ENCODE measurements at regions not wholly inside any gene's neighbourhood (a gene's known extent, or its start where the extent isn't known, plus 50 kb on each side); places are given as distances from the start of the nearest gene placed in this dataset.

GRCh38 chr14:97602438-97603117 lies 805.4 kb downstream of the VRK1 start:
- TF ChIP-seq POLR2A (IDR thresholded peaks at IDR 0.05; ENCODE audit: low read depth, low read length): no peak
- no peak for TF ChIP-seq POLR2AphosphoS5 (IDR thresholded peaks at IDR 0.05; ENCODE audit: low read depth, low read length)
- no peak for TF ChIP-seq TAF1 (IDR thresholded peaks at IDR 0.05; ENCODE audit: low read depth, low read length)
- no peak for TF ChIP-seq SPI1 (IDR thresholded peaks at IDR 0.05; ENCODE audit: low read depth, low read length)
- TF ChIP-seq PAX5 (IDR thresholded peaks at IDR 0.05; ENCODE audit: insufficient read depth, low read length, severe bottlenecking): no peak
- TF ChIP-seq POU2F2 (IDR thresholded peaks at IDR 0.05; ENCODE audit: low read depth, low read length): no peak

Data from GM12891 (cell line).